Prostate gland (tissue), 2 donors: ENCODE measurements at regions not wholly inside any gene's neighbourhood (a gene's known extent, or its start where the extent isn't known, plus 50 kb on each side); places are given as distances from the start of the nearest gene placed in this dataset.

Source experiments
- CTCF ChIP-seq, 4 experiments: fragments of 200-600 bp in 2 of 4; fragments of 450-650 bp in 2 of 4; sonication (generic) in 2 of 4; IDR thresholded peaks; 1 replicate in 3 of 4; 2 replicates in 1 of 4; pipeline ENCODE4 v1.5.1; 2016 to 2019; ENCODE audit warnings: antibody characterized with exemption in 4 of 4, mild to moderate bottlenecking in 2 of 4, moderate library complexity in 2 of 4
- POLR2A ChIP-seq: fragments of 450-650 bp; IDR thresholded peaks from one replicate; pipeline ENCODE4 v1.6.1; 2016; ENCODE audit warnings: antibody characterized with exemption, mild to moderate bottlenecking
- POLR2AphosphoS5 ChIP-seq: sonication (generic); formaldehyde crosslinking; IDR thresholded peaks from one replicate; pipeline ENCODE4 v1.6.1; 2017; ENCODE audit warnings: antibody characterized with exemption

DNA sequence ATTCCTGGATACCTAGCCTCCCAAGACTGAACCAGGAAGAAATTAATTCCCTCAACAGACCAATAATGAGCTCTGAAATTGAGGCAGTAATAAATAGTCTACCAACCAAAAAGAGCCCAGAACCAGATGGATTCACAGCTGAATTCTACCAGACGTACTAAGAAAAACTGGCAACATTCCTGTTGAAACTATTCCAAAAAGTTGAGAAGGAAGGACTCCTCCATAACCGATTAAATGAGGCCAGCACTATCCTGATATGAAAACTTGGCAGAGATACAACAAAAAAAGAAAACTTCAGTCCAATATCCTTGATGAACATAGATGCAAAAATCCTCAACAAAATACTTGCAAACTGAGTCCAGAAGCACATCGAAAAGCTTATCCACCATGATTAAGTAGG is 392.5 kb upstream of the GRAMD2B start:
- TF ChIP-seq CTCF (IDR thresholded peaks at IDR 0.05) = no peak
- TF ChIP-seq POLR2AphosphoS5 = no peak
- TF ChIP-seq POLR2A = no peak
